ENCODE measurements at regions not wholly inside any gene's neighbourhood (a gene's known extent, or its start where the extent isn't known, plus 50 kb on each side); places are given as distances from the start of the nearest gene placed in this dataset.

GRCh38 chr9:108136656-108137055 is 647.1 kb upstream of the KLF4 start:
- peaks cover 8% of the 10 kb centered on the region for H3K4me1 Mint-ChIP-seq (ENCODE audit: low read depth)
- no peak overlapping the region for H3K27ac Mint-ChIP-seq
- H3K9me3 Mint-ChIP-seq (ENCODE audit: low read depth) = no peaks in the 10 kb centered on the region
- TF ChIP-seq CTCF (IDR thresholded peaks at IDR 0.05; ENCODE audit: unreplicated experiment) = no peak
- H3K36me3 Mint-ChIP-seq (ENCODE audit: insufficient read depth) = no peaks in the 10 kb centered on the region
- no peak for DNase-seq (ENCODE audit: low spot score, unreplicated experiment)
- peaks cover 63% of the 10 kb centered on the region for H3K27me3 Mint-ChIP-seq
- H3K4me3 Mint-ChIP-seq (ENCODE audit: low read depth) = no peak overlapping the region

GRCh38 chr9:108134486-108135128 is 645.0 kb upstream of the KLF4 start:
- peaks cover 12% of the 10 kb centered on the region for H3K4me1 Mint-ChIP-seq (ENCODE audit: low read depth)
- no peak overlapping the region for H3K4me3 Mint-ChIP-seq (ENCODE audit: low read depth)
- H3K27me3 Mint-ChIP-seq = peaks cover 58% of the 10 kb centered on the region
- peaks cover 3% of the 10 kb centered on the region for H3K9me3 Mint-ChIP-seq (ENCODE audit: low read depth)
- TF ChIP-seq CTCF (IDR thresholded peaks at IDR 0.05; ENCODE audit: unreplicated experiment) = no peak
- H3K36me3 Mint-ChIP-seq (ENCODE audit: insufficient read depth) = no peaks in the 10 kb centered on the region
- H3K27ac Mint-ChIP-seq = no peak overlapping the region
- DNase-seq (ENCODE audit: low spot score, unreplicated experiment) = no peak

GRCh38 chr9:108133680-108134079 is 644.1 kb upstream of the KLF4 start:
- H3K4me1 Mint-ChIP-seq (ENCODE audit: low read depth) = peaks cover 12% of the 10 kb centered on the region
- no peak for DNase-seq (ENCODE audit: low spot score, unreplicated experiment)
- no peak overlapping the region for H3K4me3 Mint-ChIP-seq (ENCODE audit: low read depth)
- H3K36me3 Mint-ChIP-seq (ENCODE audit: insufficient read depth) = no peaks in the 10 kb centered on the region
- H3K27ac Mint-ChIP-seq = no peak overlapping the region
- TF ChIP-seq CTCF (IDR thresholded peaks at IDR 0.05; ENCODE audit: unreplicated experiment) = no peak
- H3K9me3 Mint-ChIP-seq (ENCODE audit: low read depth) = peaks cover 3% of the 10 kb centered on the region
- peaks cover 59% of the 10 kb centered on the region for H3K27me3 Mint-ChIP-seq

- peaks cover 3% of the 10 kb centered on the region for H3K9me3 Mint-ChIP-seq (ENCODE audit: low read depth)
- no peak for TF ChIP-seq CTCF (IDR thresholded peaks at IDR 0.05; ENCODE audit: unreplicated experiment)
- no peak for DNase-seq (ENCODE audit: low spot score, unreplicated experiment)
- H3K27me3 Mint-ChIP-seq = peaks cover 54% of the 10 kb centered on the region
- H3K4me1 Mint-ChIP-seq (ENCODE audit: low read depth) = peaks cover 12% of the 10 kb centered on the region
- no peaks in the 10 kb centered on the region for H3K36me3 Mint-ChIP-seq (ENCODE audit: insufficient read depth)
- no peak overlapping the region for H3K4me3 Mint-ChIP-seq (ENCODE audit: low read depth)
- no peak overlapping the region for H3K27ac Mint-ChIP-seq
These were observed 643.5 kb upstream of the KLF4 start for GRCh38 chr9:108133101-108133500.

GRCh38 chr9:108130905-108131304 is 641.3 kb upstream of the KLF4 start:
- Mint-ChIP-seq H3K9me3 (ENCODE audit: low read depth) (peaks cover 3% of the 10 kb centered on the region), H3K27me3 (peaks cover 37% of the 10 kb centered on the region), H3K4me3 (ENCODE audit: low read depth) (no peak overlapping the region), H3K4me1 (ENCODE audit: low read depth) (peaks cover 12% of the 10 kb centered on the region), H3K36me3 (ENCODE audit: insufficient read depth) (no peaks in the 10 kb centered on the region), H3K27ac (peak overlapping the region; percentile 14)
- no peak for TF ChIP-seq CTCF (IDR thresholded peaks at IDR 0.05; ENCODE audit: unreplicated experiment)
- no peak for DNase-seq (ENCODE audit: low spot score, unreplicated experiment)
